D341Med (cell line): ENCODE measurements at regions not wholly inside any gene's neighbourhood (a gene's known extent, or its start where the extent isn't known, plus 50 kb on each side); places are given as distances from the start of the nearest gene placed in this dataset.
"Not testable (repeated sequence)": the region's sequence is repeated elsewhere in the genome, so short reads cannot be mapped to it uniquely, and the experiment has no call there.

Experiments
- DNase-seq: peaks from one replicate; pipeline ENCODE4 v3.0.0; 2012; ENCODE audit warnings: low spot score

DNA sequence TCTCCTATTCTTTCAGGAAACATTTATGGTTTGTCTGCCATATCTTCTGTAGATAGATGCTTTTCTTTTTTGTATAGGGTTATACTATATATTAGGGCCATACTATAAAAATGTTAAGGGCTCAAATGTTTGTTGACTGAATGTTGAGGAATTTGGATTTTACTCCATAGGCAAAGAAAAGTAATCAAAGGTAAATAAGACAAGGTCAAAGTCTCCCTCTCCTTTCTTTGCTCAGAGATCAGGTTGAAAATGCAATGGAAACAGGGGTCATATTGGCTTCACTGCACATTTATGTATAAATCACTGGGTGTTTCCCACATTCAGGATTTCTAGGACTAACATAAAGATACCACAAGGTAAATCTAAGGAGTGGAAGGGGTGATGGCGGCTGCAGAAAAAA, 291.4 kb upstream of the FZD8 start:
- no peak for DNase-seq

DNA sequence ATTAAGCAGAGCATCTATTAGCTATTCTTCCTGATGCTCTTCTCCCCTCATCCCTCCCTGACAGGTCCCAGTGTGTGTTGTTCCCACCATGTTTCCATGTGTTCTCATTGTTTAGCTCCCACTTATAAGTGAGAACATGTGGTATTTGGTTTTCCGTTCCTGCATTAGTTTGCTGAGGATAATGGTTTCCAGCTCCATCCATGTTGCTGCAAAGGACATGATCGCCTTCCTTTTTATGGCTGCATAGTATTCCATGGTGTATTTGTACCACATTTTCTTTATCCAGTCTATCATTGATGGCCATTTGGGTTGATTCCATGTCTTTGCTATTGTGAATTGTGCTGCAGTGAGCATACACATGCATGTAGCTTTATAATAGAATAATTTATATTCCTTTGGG, 287.9 kb upstream of the FZD8 start:
- DNase-seq, result not testable (repeated sequence)

DNA sequence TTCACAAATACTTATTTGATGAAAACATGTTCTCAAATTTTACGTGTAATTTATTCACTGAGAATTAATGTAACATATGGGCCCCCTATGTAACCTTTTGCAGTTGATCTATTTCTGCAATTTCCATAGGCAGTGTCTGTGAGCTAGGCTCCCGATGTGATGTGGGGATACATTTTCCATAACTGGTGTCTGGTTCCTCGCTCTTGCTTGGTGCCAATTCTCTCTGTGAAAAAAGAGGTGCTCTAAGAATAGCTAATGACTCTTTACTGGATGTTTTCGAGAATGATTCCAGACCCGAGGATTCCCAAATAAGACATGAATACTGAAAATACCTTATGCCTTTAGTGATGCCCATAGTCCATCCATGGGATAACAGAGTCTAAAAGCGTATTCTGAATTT, 286.7 kb upstream of the FZD8 start:
- no peak for DNase-seq

DNA sequence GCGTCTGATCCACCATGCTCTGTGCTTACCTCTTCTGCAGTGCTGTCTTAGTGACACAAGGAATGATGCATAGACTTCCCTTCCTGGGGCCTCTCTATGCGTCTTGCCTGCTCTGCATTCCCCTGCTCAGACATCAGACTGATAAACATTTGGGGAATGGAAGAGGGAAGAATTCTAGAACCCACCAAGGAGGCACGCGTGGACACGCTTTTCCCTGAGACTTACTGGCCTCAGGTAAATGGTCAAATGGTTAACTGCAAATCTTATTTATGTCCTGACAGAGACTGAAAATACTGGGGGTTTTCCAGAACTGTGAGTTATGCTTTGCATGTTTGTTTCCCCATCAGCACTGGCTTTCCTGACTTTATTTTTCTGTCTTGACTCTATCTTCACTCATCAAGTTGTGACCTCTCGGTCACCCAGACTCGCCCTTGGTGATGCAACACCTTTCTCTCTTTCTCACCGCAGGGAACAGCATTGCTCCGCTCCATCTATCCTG, 285.9 kb upstream of the FZD8 start:
- DNase-seq, result no peak

DNA sequence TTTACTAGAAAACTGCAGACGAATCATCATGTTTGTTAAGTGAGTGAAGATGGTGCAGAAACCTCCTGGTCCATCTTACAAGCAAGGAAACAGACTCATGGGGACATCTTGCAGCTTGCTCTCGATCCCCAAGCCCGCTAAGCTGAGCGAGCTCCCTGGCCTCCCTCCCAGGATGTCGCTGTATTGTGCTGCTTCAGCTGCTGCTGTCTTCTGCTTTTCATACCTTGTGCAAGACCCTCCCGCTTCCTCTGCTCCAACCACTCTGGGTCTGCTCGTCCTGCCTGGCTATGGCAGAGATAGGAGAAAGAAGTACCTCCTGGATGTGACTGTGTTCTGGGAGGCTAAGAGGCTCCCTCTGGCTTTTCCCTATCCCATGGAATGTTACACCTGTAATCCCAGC, 285.2 kb upstream of the FZD8 start:
- no peak for DNase-seq

DNA sequence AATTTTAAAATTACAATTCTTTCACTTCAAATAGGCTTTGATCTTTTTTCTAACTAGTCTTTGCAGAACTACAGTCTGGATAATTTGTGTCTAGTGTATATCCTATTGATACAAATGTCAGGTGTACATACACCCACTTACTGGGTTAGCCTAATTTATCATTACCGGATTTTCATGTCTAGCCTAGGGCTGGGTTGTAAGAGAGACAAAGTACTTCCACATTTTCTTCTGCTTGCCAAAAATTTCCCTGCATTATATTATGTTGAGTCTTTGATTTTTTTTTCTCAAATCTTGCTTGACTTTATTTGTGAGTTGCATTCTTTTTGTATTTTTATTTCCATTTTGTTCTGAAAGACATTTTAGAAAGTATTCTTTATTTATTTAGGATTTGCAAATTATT, 284.8 kb upstream of the FZD8 start:
- no peak for DNase-seq

DNA sequence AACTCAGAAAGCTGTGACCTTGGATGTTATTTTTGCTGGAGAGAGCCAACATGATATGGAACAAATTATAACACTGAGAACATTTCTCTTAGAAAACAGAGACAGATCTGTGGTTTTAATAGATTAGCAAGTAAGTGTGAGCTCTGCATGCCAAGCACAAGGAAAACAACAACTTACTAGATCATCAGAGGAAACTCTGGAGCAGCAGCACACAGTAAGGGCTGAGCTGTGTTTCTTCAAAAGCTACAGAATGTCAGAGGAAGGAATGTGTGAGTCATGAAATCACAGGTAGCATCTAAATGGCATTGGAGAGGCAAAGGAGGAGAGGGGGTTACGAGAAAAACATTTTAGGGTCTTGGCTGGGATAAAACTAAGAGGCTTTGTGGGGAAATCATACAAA, 283.4 kb upstream of the FZD8 start:
- DNase-seq, result no peak

DNA sequence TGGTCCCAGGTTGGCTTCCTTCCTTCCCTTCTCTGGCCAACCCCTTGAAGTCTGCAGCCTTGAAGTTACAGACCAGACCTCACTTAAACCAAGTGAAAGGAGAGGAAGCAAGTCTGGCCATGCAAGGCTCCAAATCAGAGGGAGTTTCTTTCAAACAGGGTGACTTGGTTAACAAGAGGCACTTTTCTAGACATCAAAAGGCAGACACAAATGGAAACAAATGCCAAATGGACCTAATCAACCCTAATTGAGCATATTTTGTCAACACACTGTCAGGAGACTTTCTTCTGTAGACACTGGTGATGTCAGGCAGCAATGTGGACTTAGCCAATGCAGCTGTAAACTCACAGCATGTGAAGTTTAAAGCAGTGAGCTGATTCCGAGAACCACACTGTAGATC, 282.7 kb upstream of the FZD8 start:
- DNase-seq, result no peak

DNA sequence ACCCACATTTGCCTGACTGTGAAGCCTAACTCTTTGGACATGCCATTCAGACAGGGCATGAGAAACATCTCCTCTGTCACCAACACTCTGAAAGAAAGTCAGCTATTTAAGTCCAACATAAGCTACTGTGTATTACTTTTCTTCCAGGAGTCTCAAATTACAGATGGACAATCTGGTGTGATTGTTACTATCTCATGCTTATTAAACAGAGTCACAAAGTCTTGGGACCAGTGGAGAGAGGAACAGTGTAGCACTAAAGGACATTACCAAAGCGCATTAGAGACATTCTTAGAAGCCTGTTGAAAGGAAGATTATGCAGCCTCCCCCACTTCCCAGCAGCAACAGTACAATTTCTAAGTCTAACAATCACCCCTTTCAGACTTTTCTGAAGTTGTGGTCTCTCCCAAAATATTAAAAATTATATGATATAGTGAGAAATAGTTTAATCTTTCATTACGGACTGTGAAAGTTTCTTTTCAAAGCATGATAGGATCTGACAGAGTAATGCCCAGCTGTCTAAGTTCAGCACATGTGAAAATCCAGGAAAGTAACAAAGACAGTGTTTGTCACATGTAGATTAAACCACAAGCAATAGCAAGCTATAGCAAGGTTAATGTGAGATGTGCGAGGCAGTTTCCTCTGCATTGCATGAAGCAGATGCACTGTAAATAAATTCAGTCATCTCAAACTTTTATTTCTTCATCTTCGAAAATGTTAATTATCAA, 280.9 kb upstream of the FZD8 start:
- DNase-seq, result no peak

DNA sequence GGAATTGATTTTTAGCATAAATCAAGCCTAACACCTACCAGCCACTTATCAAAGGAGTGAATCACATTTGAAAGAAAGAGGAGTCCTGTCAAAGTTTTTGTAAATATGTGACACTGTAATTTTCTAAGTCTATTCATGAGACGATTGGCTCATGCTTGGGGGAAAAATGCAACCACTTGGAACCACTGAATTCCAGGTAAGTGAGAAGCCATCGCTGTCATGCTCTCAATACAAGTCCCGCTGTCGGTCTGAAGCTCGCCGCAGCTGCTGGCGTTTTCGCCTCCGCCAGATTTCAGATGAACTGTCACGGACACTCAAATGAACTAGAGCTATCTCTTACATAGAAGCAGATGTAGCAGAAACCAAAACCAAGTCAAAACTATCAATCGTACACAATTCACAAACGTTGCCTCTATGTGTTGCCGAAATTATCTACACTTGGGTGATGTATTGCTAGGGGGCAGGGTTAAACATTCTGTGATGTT, 279.8 kb upstream of the FZD8 start:
- DNase-seq, result no peak

DNA sequence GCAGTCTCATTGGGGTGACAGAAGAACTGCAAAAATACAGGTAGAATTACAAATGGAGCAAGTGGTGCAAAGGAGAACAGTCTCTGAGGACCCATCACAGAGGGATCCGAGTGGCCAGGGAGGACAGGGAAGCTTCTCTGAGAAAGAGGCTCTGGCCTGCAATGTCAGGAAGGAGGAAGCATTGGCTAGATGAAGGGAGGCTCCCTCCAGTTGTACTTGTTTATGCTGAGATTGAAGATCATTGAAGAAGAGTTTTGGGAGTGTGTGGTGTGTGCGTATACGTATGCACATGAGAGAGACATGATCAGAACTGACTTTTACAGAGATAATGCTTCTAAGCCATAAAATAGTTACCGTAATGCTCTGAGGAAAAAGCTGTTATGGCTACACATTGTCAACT, 274.7 kb upstream of the FZD8 start:
- no peak for DNase-seq

DNA sequence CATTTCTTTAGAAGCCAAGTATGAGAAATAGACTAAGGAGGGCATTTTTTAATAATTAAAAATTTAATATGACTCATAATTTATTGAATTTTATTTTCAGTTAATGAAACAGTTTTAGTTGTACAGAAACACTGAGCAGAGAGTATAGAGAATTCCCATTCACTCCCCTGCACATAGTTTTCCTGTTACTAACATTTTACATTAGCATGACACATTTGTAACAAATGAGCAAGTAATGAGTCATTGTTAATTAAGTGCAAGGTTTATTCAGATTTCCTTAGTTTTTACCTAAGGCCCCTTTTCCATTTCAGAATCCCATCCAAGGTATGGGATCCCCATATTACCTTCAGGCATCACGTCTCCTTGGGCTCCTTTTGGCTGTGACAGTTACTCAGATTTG, 271.5 kb upstream of the FZD8 start:
- no peak for DNase-seq

DNA sequence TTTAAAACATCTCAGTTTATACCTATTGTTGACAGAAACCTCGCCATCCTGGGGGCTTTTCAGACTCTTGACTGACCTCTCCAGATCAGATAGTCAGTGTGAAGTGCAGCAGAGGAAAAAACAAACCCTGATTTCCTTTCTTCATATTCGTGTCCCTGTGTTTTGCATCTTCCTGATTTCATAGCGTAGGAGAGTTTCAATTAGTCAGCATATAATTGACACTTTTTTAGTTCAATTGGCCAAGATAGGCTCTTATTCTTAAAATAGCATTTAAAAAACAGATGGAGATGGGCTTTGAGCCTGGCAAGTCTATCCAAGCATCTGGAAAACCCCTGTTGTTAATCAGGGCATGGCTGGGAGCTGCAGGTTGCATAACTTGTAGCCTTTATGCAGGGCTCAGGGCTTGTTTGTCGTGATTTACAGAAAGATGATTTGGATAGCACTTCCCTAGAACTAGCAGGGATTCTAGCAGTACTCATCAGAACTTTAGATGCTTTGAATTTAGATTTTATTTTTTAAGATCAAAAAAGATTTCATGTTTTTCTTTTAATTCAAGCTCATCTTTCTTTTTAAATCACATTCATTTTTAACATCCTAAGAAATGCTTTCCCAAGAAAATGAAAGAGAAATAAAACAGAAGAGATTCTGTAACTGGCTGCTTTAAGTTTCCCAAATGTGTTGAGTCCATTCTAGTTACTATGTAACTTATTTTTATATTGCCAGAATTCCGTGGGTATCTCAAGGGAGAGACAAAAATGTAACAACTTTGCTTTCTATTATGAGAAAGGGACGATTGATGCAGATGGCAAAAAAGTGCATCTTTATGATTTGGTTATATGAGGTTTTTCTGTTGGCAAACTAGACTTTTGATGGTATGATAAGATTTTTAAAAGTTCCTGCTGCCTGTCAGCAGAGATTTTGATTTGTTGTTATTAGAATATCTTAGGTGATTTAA, 270.8 kb upstream of the FZD8 start:
- DNase-seq, result no peak

DNA sequence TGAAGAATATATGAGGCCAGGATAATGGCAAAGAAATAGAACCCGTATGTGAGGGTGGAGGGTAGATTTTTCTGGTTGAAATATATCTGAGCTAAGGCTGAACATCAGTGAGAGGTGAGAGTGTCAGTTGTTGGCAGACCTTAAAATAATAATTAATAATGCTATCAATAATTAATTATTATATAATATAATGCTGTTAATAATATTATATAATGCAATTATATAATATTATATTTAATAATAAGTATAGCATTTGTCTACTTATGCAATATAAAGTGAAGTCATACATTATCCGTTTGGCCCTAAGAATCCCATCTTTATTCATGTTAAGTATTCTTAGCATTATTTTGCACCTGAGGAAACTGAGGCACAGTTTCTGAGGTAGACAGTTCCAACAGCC, 269.9 kb upstream of the FZD8 start:
- no peak for DNase-seq

DNA sequence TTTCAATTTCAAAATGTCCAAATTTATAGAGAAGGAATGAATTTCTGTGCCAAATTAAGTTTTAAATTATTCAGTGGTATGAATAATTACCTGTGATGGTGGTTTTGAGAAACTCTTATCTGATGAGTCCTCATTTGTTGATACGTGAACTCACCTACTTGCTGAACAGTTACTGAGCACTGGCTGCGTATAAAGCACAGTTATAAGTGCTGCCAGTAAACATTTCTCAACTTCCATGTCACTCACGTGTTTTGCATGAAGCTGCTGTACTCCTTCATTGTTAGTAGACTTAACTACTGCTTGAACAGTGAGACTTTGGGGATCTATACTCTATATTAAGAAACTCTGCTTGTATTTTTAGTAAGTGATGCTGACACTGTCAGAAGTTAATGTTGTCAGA, 269.1 kb upstream of the FZD8 start:
- no peak for DNase-seq

DNA sequence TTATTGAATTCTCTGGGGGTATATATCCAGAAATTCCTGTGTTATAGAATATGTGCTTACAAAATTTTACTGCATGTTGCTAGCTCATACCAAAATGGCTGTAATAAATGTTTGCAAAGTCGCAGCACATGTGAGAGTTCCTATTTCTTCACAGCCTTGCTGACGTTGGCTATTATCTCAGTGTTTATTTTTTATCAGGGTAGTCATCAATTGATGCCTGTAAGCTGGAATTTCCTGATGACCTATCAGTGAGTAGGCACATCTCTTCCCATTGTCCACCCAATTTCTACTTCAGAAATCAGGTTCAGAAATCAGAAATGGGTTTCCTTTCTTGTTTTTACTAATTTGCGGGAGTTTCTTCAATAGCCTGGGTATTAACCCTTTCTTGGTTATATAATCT, 268.1 kb upstream of the FZD8 start:
- no peak for DNase-seq

DNA sequence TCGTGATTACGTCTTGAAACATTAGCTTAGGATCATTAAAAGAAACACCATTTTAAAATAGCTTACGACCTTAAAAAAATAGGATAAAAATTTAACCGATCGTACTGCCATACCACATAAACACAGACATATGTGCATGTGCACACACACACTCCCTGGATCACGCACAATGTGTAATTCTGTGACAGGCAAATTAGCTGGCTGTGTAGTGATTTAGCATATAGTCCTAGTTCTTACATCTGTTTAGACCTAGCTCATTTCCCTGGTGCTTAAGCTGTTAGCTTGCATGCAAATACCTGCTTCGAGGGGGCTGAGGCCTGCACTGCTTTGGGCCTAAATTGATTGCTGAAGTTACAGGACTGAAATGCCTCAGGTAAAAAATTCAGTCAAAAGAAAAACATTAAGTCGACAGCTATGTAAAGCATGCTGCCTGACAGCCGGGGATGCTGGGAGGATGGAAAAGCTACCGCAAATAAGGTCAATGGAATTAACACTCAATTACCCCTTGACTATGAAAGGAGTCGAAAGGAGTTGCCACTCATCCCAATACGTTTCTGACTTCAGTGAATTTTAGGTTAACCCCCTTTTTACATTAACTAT, 267.1 kb upstream of the FZD8 start:
- DNase-seq, result no peak

DNA sequence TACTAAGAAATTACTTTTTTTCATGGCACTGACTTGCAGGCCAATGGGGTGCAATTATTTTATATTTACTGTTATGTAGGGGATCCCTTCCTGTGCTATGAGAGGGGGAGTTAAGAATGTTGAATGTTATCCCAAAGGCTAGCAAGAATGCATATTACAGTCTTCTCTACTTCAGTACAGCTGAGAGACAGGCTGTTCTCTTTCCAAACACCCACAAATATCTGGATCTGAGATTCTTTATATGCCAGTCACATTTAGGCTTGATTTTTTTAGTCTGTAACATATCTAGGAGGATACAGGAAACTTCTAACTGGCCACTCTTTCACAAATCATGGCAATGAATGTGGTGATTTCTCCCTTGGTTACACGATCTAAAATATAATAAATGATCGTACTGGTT, 266.4 kb upstream of the FZD8 start:
- no peak for DNase-seq

DNA sequence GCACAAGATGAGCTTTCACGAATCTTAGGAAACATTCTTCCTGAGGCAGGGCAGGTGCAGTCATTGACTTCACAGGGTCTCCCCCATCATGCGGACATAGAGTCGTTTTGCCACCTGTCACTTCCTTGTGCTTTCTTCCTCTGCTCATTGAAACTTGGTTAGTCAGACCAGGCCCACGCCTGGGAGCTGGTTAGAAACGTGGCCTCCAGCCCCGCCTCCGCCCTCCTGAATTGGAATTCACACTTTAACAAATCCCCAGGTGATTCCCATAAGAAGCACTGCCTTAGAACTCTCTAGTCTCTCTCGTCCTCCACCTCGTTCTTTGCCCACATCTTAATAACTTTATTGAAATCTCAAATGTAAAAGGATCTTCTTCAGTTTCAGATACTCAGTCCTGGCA, 265.5 kb upstream of the FZD8 start:
- DNase-seq, result no peak

DNA sequence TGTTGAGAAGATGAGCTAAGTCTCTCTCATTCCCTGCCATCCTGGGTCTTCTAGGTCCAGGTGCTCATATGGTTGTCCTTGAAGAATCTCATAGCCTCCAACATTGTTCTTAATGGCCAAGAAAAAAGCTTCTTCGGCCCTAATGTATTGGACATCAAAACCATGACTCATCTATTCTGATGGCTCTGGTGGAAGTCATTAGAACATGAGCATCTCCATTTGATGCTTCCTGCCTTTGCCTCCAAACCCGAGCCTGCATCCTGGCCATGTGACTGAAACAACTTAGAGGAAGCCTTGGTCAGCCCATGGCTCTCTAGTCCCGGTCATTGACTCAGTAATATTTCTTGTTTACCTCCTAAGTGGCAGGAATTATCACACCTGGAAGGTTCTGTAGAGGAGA, 264.1 kb upstream of the FZD8 start:
- DNase-seq, result no peak

DNA sequence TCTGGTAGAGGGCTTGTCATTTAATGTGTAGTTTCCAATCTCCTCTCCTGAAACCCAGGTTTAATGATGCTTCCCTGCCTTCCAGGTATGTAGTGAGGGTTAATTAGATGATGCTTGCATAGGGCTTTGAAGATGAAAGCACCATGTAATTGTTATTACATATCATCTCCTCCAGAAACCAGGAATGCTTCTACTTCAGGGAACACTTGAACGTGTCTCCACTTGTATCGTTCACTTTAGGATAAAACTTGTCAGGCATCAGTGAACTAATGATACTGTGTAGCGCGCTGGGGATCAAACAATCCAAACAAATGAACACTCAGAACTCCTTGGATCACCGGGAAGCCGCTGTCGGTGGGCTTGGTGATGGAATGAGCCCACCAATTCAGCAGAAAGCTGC, 260.9 kb upstream of the FZD8 start:
- DNase-seq, result no peak

DNA sequence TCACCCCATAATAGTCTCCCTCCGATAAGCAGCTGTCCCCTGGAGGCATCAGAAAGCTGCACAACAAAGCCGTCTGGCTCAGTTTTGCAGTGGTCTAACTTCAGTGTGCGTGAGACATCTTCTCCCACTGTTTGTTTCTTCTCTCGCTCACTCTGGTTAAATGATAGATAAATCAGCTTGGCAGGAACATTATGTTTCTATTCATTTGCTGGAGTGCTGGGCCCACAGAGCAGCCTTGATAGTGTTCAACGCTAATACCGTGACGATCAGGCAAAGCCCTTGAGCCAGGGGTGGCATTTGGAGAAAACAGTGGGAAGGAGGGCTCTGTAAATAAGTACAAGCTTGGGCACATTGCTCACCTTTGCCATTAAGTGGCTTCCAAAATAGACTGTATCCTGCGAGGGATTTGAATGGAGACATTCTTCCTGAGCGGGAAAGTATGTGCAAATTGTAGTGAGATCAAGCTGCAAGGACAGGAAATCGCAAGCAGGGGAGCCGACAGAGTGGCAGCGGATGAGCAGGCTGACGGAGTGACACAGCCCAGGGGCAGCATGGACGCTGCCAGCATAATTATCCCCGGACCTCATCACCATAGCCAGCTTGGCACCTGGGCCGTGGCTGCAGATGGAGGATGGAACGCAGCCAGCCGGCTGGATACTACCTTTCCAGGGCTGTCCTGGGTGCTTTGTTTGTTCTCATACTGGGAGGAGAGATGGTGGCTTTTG, 256.8 kb upstream of the FZD8 start:
- no peak for DNase-seq
